ENCODE measurements at regions not wholly inside any gene's neighbourhood (a gene's known extent, or its start where the extent isn't known, plus 50 kb on each side); places are given as distances from the start of the nearest gene placed in this dataset.
"Not testable (repeated sequence)": the region's sequence is repeated elsewhere in the genome, so short reads cannot be mapped to it uniquely, and the experiment has no call there.

DNA sequence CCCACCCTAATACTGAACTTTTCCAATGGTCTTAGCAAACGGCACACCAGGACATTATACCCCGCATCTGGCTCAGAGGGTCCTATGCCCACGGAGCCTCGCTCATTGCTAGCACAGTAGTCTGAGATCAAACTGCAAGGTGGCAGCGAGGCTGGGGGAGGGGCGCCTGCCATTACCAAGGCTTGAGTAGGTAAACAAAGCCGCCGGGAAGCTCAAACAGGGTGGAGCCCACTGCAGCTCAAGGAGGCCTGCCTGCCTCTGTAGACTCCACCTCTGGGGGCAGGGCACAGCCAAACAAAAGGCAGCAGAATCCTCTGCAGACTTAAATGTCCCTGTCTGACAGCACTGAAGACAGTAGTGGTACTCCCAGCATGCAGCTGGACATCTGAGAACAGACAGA is 108.1 kb downstream of the ANXA2R start:
- TF ChIP-seq, protein P1, sequence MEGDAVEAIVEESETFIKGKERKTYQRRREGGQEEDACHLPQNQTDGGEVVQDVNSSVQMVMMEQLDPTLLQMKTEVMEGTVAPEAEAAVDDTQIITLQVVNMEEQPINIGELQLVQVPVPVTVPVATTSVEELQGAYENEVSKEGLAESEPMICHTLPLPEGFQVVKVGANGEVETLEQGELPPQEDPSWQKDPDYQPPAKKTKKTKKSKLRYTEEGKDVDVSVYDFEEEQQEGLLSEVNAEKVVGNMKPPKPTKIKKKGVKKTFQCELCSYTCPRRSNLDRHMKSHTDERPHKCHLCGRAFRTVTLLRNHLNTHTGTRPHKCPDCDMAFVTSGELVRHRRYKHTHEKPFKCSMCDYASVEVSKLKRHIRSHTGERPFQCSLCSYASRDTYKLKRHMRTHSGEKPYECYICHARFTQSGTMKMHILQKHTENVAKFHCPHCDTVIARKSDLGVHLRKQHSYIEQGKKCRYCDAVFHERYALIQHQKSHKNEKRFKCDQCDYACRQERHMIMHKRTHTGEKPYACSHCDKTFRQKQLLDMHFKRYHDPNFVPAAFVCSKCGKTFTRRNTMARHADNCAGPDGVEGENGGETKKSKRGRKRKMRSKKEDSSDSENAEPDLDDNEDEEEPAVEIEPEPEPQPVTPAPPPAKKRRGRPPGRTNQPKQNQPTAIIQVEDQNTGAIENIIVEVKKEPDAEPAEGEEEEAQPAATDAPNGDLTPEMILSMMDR (conservative IDR thresholded peaks at IDR 0.05): not testable (repeated sequence)
- TF ChIP-seq EZH2 (IDR thresholded peaks at IDR 0.05; ENCODE audit: low read depth): not testable (repeated sequence)
